HAP-1 (cell line): ENCODE measurements at regions not wholly inside any gene's neighbourhood (a gene's known extent, or its start where the extent isn't known, plus 50 kb on each side); places are given as distances from the start of the nearest gene placed in this dataset.

Source experiments
- DNase-seq, 2 experiments: peaks; one replicate each; pipeline ENCODE4 v3.0.0-alpha.2; 2016 to 2020; ENCODE audit warnings: low spot score in 2 of 2
- H3K27me3 ChIP-seq: fragments of 250-450 bp; sonication (Bioruptor Pico); 2 replicates; pipeline ENCODE4 v1.5.1; 2020; ENCODE audit warnings: low read depth, mild to moderate bottlenecking, moderate library complexity
- H3K36me3 ChIP-seq: fragments of 250-450 bp; sonication (Bioruptor Pico); replicated peaks from 2 replicates; pipeline ENCODE4 v1.5.1; 2020; ENCODE audit warnings: mild to moderate bottlenecking
- H3K4me1 ChIP-seq: fragments of 250-450 bp; sonication (Bioruptor Pico); 2 replicates; pipeline ENCODE4 v1.5.1; 2020; ENCODE audit warnings: mild to moderate bottlenecking
- H3K4me3 ChIP-seq: fragments of 250-450 bp; sonication (Bioruptor Pico); 2 replicates; pipeline ENCODE4 v1.5.1; 2020; ENCODE audit warnings: mild to moderate bottlenecking, moderate library complexity
- H3K9me3 ChIP-seq: fragments of 250-450 bp; sonication (Bioruptor Pico); 2 replicates; pipeline ENCODE4 v1.5.1; 2020; ENCODE audit warnings: mild to moderate bottlenecking, moderate library complexity
- in situ Hi-C: fragments of 300-500 bp; cut with MboI; formaldehyde crosslinking; loops from 3 replicates; pipeline ENCODE4 v1.14.3; 2020; ENCODE audit warnings: low sequenced_read_pairs, inconsistent platforms, mixed read lengths

GRCh38 chr4:38189445-38189844 lies 229.2 kb downstream of the PTTG2 start:
- Histone ChIP-seq H3K4me3 (no peak overlapping the region), H3K4me1 (no peaks in the 10 kb centered on the region), H3K36me3 (no peaks in the 10 kb centered on the region), H3K9me3 (no peaks in the 10 kb centered on the region), H3K27me3 (peaks cover 3% of the 10 kb centered on the region; the same call in 1 of the 2 replicates)
- DNase-seq: no peak
- in situ Hi-C loops: no loop called here

- no peak for DNase-seq
- Histone ChIP-seq H3K9me3 (no peaks in the 10 kb centered on the region), H3K4me3 (no peak overlapping the region), H3K4me1 (no peaks in the 10 kb centered on the region), H3K27me3 (peaks cover 3% of the 10 kb centered on the region; the same call in 1 of the 2 replicates), H3K36me3 (no peaks in the 10 kb centered on the region)
- in situ Hi-C loops: no loop called here
These were observed 230.6 kb downstream of the PTTG2 start for GRCh38 chr4:38190717-38191178.

- no peak for DNase-seq
- no peak overlapping the region for H3K4me3 ChIP-seq
- in situ Hi-C loops: no loop called here
- H3K4me1 ChIP-seq: no peaks in the 10 kb centered on the region
- H3K9me3 ChIP-seq: no peaks in the 10 kb centered on the region
- H3K27me3 ChIP-seq: peaks cover 3% of the 10 kb centered on the region; the same call in 1 of the 2 replicates
- H3K36me3 ChIP-seq: no peaks in the 10 kb centered on the region
These were observed 232.3 kb downstream of the PTTG2 start for GRCh38 chr4:38192516-38192915.

- Histone ChIP-seq H3K4me3 (no peak overlapping the region), H3K36me3 (no peaks in the 10 kb centered on the region), H3K27me3 (peaks cover 3% of the 10 kb centered on the region; the same call in 1 of the 2 replicates), H3K4me1 (no peaks in the 10 kb centered on the region), H3K9me3 (no peaks in the 10 kb centered on the region)
- in situ Hi-C loops: no loop called here
- DNase-seq: no peak
These were observed 233.2 kb downstream of the PTTG2 start for GRCh38 chr4:38193236-38193863.

- no peak overlapping the region for H3K4me3 ChIP-seq
- in situ Hi-C loops: no loop called here
These were observed 233.9 kb downstream of the PTTG2 start for GRCh38 chr4:38194047-38194602.

GRCh38 chr4:38195486-38195885 lies 235.3 kb downstream of the PTTG2 start:
- Histone ChIP-seq H3K4me3 (no peak overlapping the region), H3K9me3 (no peaks in the 10 kb centered on the region), H3K27me3 (peaks cover 3% of the 10 kb centered on the region; the same call in 1 of the 2 replicates), H3K4me1 (no peaks in the 10 kb centered on the region), H3K36me3 (no peaks in the 10 kb centered on the region)
- in situ Hi-C loops: no loop called here
- DNase-seq: no peak

More at GRCh38 chr4:38194047-38194602, 233.9 kb downstream of the PTTG2 start:
- Histone ChIP-seq H3K9me3 (no peaks in the 10 kb centered on the region), H3K27me3 (peaks cover 3% of the 10 kb centered on the region; the same call in 1 of the 2 replicates), H3K4me1 (no peaks in the 10 kb centered on the region), H3K36me3 (no peaks in the 10 kb centered on the region)
- no peak for DNase-seq

- DNase-seq: no peak
- H3K9me3 ChIP-seq: no peaks in the 10 kb centered on the region
- no peak overlapping the region for H3K4me3 ChIP-seq
- H3K4me1 ChIP-seq: no peaks in the 10 kb centered on the region
- in situ Hi-C loops: no loop called here
- peaks cover 4% of the 10 kb centered on the region; the same call in 1 of the 2 replicates for H3K27me3 ChIP-seq
- H3K36me3 ChIP-seq: no peaks in the 10 kb centered on the region
These were observed 235.7 kb downstream of the PTTG2 start for GRCh38 chr4:38195911-38196310.

- no peak overlapping the region for H3K4me3 ChIP-seq
- H3K9me3 ChIP-seq: no peaks in the 10 kb centered on the region
- in situ Hi-C loops: no loop called here
- no peaks in the 10 kb centered on the region for H3K4me1 ChIP-seq
- H3K36me3 ChIP-seq: no peaks in the 10 kb centered on the region
- DNase-seq: no peak
- H3K27me3 ChIP-seq: 0 out of 2 replicates have a peak, but pooled peaks cover 2% of the 10 kb centered on the region
These were observed 242.0 kb downstream of the PTTG2 start for GRCh38 chr4:38202242-38202641.

GRCh38 chr4:38203609-38204008 lies 243.4 kb downstream of the PTTG2 start:
- Histone ChIP-seq H3K27me3 (0 out of 2 replicates have a peak, but pooled peaks cover 2% of the 10 kb centered on the region), H3K9me3 (no peaks in the 10 kb centered on the region), H3K36me3 (no peaks in the 10 kb centered on the region), H3K4me1 (no peaks in the 10 kb centered on the region), H3K4me3 (no peak overlapping the region)
- no peak for DNase-seq
- in situ Hi-C loops: no loop called here

GRCh38 chr4:38204339-38205035 lies 244.3 kb downstream of the PTTG2 start:
- Histone ChIP-seq H3K4me1 (no peaks in the 10 kb centered on the region), H3K4me3 (no peak overlapping the region), H3K36me3 (no peaks in the 10 kb centered on the region), H3K27me3 (0 out of 2 replicates have a peak, but pooled peaks cover 2% of the 10 kb centered on the region), H3K9me3 (no peaks in the 10 kb centered on the region)
- DNase-seq: no peak
- in situ Hi-C loops: no loop called here

- no peak overlapping the region for H3K4me3 ChIP-seq
- no peak for DNase-seq
- in situ Hi-C loops: no loop called here
- H3K9me3 ChIP-seq: no peaks in the 10 kb centered on the region
- H3K4me1 ChIP-seq: no peaks in the 10 kb centered on the region
- H3K27me3 ChIP-seq: 0 out of 2 replicates have a peak, but pooled peaks cover 2% of the 10 kb centered on the region
- H3K36me3 ChIP-seq: no peaks in the 10 kb centered on the region
These were observed 245.1 kb downstream of the PTTG2 start for GRCh38 chr4:38205261-38205660.

- H3K9me3 ChIP-seq: no peaks in the 10 kb centered on the region
- no peak for DNase-seq
- in situ Hi-C loops: no loop called here
- no peaks in the 10 kb centered on the region for H3K4me1 ChIP-seq
- H3K36me3 ChIP-seq: no peaks in the 10 kb centered on the region
- no peak overlapping the region for H3K4me3 ChIP-seq
- no peaks in the 10 kb centered on the region for H3K27me3 ChIP-seq
These were observed 246.9 kb downstream of the PTTG2 start for GRCh38 chr4:38207110-38207457.

GRCh38 chr4:38209654-38210053 lies 249.5 kb downstream of the PTTG2 start:
- no peaks in the 10 kb centered on the region for H3K27me3 ChIP-seq
- H3K36me3 ChIP-seq: no peaks in the 10 kb centered on the region
- no peak for DNase-seq
- H3K4me3 ChIP-seq: no peak overlapping the region
- no peaks in the 10 kb centered on the region for H3K4me1 ChIP-seq
- no peaks in the 10 kb centered on the region for H3K9me3 ChIP-seq
- in situ Hi-C loops: no loop called here
